HepG2 (cell line): ENCODE measurements at regions not wholly inside any gene's neighbourhood (a gene's known extent, or its start where the extent isn't known, plus 50 kb on each side); places are given as distances from the start of the nearest gene placed in this dataset.

Experiments
- ATF6 ChIP-seq: sonication (generic); formaldehyde crosslinking; conservative IDR thresholded peaks from 2 replicates; pipeline ENCODE4 v1.4.0; 2020; ENCODE audit warnings: missing genetic modification reagents
- EHMT2 ChIP-seq: fragments of 200-600 bp; sonication (generic); IDR thresholded peaks from 2 replicates; pipeline ENCODE4 v1.7.0; 2017; ENCODE audit warnings: antibody characterized with exemption, low read depth, low read length, borderline replicate concordance
- ELF4 ChIP-seq: sonication (generic); formaldehyde crosslinking; IDR thresholded peaks from 2 replicates; pipeline ENCODE4 v1.5.0; 2020; ENCODE audit warnings: missing genetic modification reagents, mild to moderate bottlenecking, moderate library complexity, borderline replicate concordance
- GABPA ChIP-seq, 2 experiments: IDR thresholded peaks; 2 replicates each; pipeline ENCODE4 v1.6.1; 2011 to 2016; ENCODE audit warnings: low read depth in 2 of 2, low read length in 1 of 2, missing biosample characterization in 1 of 2, missing genetic modification characterization in 1 of 2
- GABPB1 ChIP-seq: IDR thresholded peaks from 2 replicates; pipeline ENCODE4 v1.6.1; 2016; ENCODE audit warnings: mild to moderate bottlenecking, missing genetic modification reagents, moderate library complexity, missing compliant biosample characterization
- GATAD1 ChIP-seq: IDR thresholded peaks from 2 replicates; pipeline ENCODE4 v1.6.1; 2016; ENCODE audit warnings: missing genetic modification reagents, missing compliant biosample characterization
- KAT7 ChIP-seq: IDR thresholded peaks from 2 replicates; pipeline ENCODE4 v1.6.1; 2018; ENCODE audit warnings: borderline replicate concordance, missing compliant biosample characterization
- MXD4 ChIP-seq: IDR thresholded peaks from 2 replicates; pipeline ENCODE4 v1.6.1; 2016; ENCODE audit warnings: mild to moderate bottlenecking, missing biosample characterization, missing genetic modification reagents
- PAX8 ChIP-seq: sonication (generic); formaldehyde crosslinking; IDR thresholded peaks from 2 replicates; pipeline ENCODE4 v1.8.0; 2022; ENCODE audit warnings: mild to moderate bottlenecking, missing genetic modification reagents, borderline replicate concordance
- SCMH1 ChIP-seq: sonication (generic); formaldehyde crosslinking; IDR thresholded peaks from 2 replicates; pipeline ENCODE4 v1.9.0; 2021; ENCODE audit warnings: missing genetic modification reagents, mild to moderate bottlenecking, borderline replicate concordance
- SRSF9 ChIP-seq: fragments of 200-400 bp; formaldehyde crosslinking; IDR thresholded peaks from 2 replicates; pipeline ENCODE4 v1.6.1; 2018; ENCODE audit warnings: borderline replicate concordance, mild to moderate bottlenecking, low read depth, low read length; ENCODE audit not compliant: insufficient read depth, poor library complexity, severe bottlenecking
- SYNCRIP ChIP-seq: fragments of 200-400 bp; formaldehyde crosslinking; IDR thresholded peaks from 2 replicates; pipeline ENCODE4 v1.6.1; 2018; ENCODE audit warnings: mild to moderate bottlenecking, low read depth, low read length; ENCODE audit not compliant: insufficient read depth
- TARDBP ChIP-seq: sonication (generic); formaldehyde crosslinking; IDR thresholded peaks from 2 replicates; pipeline ENCODE4 v1.8.0; 2022; ENCODE audit warnings: mild to moderate bottlenecking, missing genetic modification reagents
- ZNF343 ChIP-seq: sonication (generic); formaldehyde crosslinking; IDR thresholded peaks from 2 replicates; pipeline ENCODE4 v1.4.0; 2020; ENCODE audit warnings: mild to moderate bottlenecking, missing genetic modification reagents
- TF ChIP-seq, protein P1 (sequence below): IDR thresholded peaks from 2 replicates; pipeline ENCODE4 v1.6.1; 2016; ENCODE audit warnings: missing genetic modification reagents, missing compliant biosample characterization
- TF ChIP-seq, protein P2 (sequence below): IDR thresholded peaks from 2 replicates; pipeline ENCODE4 v1.6.1; 2016; ENCODE audit warnings: low read depth, missing genetic modification reagents, missing compliant biosample characterization
- TF ChIP-seq, protein P3 (sequence below): IDR thresholded peaks from 2 replicates; pipeline ENCODE4 v1.6.1; 2016; ENCODE audit warnings: low read depth, control low read depth
- TF ChIP-seq, protein P4 (sequence below): sonication (generic); formaldehyde crosslinking; IDR thresholded peaks from 2 replicates; pipeline ENCODE4 v1.5.1; 2020; ENCODE audit warnings: mild to moderate bottlenecking, missing genetic modification reagents, borderline replicate concordance

GRCh38 chr9:91036826-91037510 lies 235.3 kb downstream of the SYK start (continued):
- TF ChIP-seq, protein P1, sequence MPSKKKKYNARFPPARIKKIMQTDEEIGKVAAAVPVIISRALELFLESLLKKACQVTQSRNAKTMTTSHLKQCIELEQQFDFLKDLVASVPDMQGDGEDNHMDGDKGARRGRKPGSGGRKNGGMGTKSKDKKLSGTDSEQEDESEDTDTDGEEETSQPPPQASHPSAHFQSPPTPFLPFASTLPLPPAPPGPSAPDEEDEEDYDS (CRISPR knock-in tag): peak; percentile 75; the same call in 1 of the 2 replicates
- TF ChIP-seq ATF6 (CRISPR knock-in tag) (no peak), GABPA (IDR thresholded peaks at IDR 0.05; ENCODE audit: low read depth, low read length) (no peak), GABPA (CRISPR knock-in tag; IDR thresholded peaks at IDR 0.05; ENCODE audit: low read depth) (peak; percentile 78), MXD4 (CRISPR knock-in tag) (no peak; the same call in 1 of the 2 replicates), EHMT2 (no peak; the same call in 1 of the 2 replicates), ZNF343 (CRISPR knock-in tag) (peak; percentile 62; the same call in 1 of the 2 replicates), KAT7 (CRISPR knock-in tag) (0 out of 2 replicates have a peak, but pooled peaks have one; percentile 62), ELF4 (CRISPR knock-in tag) (no peak), SYNCRIP (no peak), TARDBP (CRISPR knock-in tag) (peak; percentile 98), SCMH1 (CRISPR knock-in tag) (no peak), SRSF9 (no peak), GABPB1 (CRISPR knock-in tag) (peak; percentile 86), PAX8 (CRISPR knock-in tag) (no peak), GATAD1 (CRISPR knock-in tag) (peak; percentile 85)
- TF ChIP-seq, protein P2, sequence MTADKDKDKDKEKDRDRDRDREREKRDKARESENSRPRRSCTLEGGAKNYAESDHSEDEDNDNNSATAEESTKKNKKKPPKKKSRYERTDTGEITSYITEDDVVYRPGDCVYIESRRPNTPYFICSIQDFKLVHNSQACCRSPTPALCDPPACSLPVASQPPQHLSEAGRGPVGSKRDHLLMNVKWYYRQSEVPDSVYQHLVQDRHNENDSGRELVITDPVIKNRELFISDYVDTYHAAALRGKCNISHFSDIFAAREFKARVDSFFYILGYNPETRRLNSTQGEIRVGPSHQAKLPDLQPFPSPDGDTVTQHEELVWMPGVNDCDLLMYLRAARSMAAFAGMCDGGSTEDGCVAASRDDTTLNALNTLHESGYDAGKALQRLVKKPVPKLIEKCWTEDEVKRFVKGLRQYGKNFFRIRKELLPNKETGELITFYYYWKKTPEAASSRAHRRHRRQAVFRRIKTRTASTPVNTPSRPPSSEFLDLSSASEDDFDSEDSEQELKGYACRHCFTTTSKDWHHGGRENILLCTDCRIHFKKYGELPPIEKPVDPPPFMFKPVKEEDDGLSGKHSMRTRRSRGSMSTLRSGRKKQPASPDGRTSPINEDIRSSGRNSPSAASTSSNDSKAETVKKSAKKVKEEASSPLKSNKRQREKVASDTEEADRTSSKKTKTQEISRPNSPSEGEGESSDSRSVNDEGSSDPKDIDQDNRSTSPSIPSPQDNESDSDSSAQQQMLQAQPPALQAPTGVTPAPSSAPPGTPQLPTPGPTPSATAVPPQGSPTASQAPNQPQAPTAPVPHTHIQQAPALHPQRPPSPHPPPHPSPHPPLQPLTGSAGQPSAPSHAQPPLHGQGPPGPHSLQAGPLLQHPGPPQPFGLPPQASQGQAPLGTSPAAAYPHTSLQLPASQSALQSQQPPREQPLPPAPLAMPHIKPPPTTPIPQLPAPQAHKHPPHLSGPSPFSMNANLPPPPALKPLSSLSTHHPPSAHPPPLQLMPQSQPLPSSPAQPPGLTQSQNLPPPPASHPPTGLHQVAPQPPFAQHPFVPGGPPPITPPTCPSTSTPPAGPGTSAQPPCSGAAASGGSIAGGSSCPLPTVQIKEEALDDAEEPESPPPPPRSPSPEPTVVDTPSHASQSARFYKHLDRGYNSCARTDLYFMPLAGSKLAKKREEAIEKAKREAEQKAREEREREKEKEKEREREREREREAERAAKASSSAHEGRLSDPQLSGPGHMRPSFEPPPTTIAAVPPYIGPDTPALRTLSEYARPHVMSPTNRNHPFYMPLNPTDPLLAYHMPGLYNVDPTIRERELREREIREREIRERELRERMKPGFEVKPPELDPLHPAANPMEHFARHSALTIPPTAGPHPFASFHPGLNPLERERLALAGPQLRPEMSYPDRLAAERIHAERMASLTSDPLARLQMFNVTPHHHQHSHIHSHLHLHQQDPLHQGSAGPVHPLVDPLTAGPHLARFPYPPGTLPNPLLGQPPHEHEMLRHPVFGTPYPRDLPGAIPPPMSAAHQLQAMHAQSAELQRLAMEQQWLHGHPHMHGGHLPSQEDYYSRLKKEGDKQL (CRISPR knock-in tag): peak; percentile 81
- TF ChIP-seq, protein P3, sequence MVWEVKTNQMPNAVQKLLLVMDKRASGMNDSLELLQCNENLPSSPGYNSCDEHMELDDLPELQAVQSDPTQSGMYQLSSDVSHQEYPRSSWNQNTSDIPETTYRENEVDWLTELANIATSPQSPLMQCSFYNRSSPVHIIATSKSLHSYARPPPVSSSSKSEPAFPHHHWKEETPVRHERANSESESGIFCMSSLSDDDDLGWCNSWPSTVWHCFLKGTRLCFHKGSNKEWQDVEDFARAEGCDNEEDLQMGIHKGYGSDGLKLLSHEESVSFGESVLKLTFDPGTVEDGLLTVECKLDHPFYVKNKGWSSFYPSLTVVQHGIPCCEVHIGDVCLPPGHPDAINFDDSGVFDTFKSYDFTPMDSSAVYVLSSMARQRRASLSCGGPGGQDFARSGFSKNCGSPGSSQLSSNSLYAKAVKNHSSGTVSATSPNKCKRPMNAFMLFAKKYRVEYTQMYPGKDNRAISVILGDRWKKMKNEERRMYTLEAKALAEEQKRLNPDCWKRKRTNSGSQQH: no peak
- TF ChIP-seq, protein P4, sequence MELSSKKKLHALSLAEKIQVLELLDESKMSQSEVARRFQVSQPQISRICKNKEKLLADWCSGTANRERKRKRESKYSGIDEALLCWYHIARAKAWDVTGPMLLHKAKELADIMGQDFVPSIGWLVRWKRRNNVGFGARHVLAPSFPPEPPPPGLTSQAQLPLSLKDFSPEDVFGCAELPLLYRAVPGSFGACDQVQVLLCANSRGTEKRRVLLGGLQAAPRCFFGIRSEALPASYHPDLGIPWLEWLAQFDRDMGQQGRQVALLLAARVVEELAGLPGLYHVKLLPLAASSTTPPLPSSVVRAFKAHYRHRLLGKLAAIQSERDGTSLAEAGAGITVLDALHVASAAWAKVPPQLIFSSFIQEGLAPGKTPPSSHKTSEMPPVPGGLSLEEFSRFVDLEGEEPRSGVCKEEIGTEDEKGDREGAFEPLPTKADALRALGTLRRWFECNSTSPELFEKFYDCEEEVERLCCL: no peak
